GM19328 (cell line): ENCODE measurements at regions not wholly inside any gene's neighbourhood (a gene's known extent, or its start where the extent isn't known, plus 50 kb on each side); places are given as distances from the start of the nearest gene placed in this dataset.
"Not testable (repeated sequence)": the region's sequence is repeated elsewhere in the genome, so short reads cannot be mapped to it uniquely, and the experiment has no call there.

Source experiments
- ATAC-seq: cut with Tn5 transposase; IDR thresholded peaks from one replicate; pipeline ENCODE4 v1.9.1; 2021; ENCODE audit warnings: mild to moderate bottlenecking, moderate library complexity; ENCODE audit not compliant: unreplicated experiment

GRCh38 chr5:130386155-130386554, 481.9 kb downstream of the CHSY3 start:
- ATAC-seq: no peak

DNA sequence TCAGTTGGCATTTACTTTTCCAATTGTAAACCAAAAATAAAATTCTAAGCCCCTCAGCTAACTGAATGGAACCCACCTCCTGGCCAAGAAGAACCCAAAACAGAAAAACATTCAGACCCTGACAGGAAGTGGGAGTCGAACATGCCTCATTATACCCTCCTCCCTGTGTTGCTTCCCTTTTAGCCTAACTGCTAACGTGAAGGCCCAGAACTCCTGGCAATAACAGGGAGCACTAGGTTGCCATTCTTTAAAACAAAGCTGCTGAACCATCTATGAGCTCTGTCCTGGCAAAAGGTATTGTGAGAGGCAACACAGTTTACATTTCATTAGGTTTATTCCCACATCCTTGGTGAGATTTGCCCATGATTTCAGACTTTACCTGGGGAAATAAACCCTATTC, 481.4 kb downstream of the CHSY3 start:
- no peak for ATAC-seq

DNA sequence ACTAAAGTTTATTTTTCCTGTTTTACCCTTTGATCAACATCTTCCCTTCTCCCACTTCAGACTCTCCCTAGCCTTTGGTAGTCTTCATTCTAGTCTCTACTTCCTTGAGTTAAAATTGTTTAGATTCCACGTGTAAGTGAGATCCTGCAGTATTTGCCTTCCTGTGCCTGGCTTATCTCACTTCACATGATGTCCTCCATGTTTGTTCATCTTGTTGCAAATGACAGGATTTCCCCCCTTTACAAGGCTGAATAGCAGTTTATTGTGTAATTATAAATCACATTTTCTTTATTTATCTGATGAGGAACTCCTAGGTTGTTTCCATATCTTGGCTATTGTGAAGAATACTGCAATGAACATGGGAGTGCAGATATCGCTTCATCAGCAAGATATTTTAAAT, 461.7 kb downstream of the CHSY3 start:
- no peak for ATAC-seq

- no peak for ATAC-seq
Observed at GRCh38 chr5:130350131-130350530, 445.9 kb downstream of the CHSY3 start.

DNA sequence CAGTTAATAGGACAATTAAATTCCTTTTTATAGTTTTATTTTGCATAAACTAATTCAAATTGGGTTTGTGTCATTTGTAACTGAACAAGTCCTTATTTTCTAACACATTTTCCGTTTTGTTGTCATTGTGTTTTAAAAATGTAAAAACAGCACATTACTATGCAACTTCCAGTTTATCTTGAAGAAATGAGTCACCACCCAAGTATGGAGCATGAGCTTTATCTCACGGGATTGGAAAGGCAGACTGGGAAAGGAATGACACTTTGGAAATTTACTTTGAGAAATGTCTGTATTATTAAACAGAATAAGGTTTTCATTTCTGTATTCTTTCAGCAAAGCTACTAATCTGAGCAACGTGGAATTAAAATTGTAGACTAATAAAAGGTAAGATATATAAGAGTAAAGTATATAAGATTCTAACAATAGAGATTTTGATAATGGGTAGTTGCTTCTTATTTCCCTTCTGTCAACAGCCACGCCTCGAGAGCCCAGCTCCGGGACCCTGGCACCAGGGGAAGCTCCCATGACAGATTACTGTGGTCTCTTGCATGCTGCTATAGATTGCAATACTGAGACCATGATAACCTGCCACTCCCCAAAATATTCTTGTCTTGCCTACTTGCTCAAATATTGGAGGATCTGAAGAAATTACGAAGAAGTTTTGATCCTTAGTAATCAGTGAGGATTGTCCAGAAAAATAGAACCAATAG, 433.1 kb downstream of the CHSY3 start:
- no peak for ATAC-seq

DNA sequence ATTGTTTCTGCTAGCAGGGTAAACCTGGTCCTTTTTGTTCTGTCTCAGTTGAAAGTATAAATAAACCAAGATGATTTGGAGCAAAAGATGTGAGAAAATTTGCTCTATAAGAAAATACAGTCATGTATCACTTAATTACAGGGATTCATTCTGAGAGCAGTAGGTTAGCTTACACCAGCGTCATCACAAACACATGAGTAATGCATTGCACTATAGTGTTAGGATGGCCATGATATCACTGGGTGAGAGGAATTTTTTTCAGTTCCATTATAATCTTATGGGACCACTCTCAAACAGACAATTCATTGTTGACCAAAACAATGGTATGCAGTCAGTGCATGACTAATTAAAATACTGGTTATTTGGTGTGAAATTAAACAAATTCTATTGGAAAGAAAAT, 430.9 kb downstream of the CHSY3 start:
- no peak for ATAC-seq

DNA sequence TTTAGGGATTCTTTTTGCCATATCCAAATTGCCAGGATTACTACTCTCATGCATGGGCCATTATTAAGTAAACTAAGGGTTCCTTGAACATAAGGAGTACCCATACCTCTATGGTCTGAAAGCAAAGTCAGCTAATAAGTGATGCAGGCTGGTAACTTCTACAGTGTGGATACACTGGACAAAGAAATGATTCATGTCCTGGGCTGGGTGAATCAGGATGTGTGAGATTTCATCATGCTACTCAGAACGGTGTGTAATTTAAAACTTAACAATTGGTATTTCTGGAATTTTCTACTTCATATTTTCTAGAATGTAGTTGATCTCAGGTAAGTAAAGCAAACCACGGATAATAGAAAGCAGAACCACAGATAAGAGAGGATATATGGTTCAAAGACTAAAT, 428.8 kb downstream of the CHSY3 start:
- ATAC-seq: no peak

DNA sequence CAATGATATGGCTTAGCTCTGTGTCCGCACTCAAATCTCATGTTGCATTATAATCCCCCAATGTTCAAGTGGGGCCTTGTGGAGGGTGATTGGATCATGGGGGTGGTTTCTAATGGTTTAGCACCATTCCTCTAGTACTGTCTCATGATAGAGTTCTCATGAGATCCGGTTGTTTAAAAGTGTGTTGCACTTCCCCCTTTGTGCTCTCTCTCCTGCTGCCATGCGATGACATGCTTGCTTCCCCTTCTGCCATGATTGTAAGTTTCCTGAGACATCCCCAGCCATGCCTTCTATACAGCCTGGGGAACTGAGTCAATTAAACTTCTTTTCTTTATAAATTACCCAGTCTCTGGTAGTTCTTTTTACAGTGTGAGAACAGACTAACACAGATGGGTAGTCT, 427.1 kb downstream of the CHSY3 start:
- ATAC-seq: no peak

- ATAC-seq: no peak
Observed at GRCh38 chr5:130324953-130325671, 420.8 kb downstream of the CHSY3 start.

GRCh38 chr5:130323804-130324454, 419.7 kb downstream of the CHSY3 start:
- peak; percentile 100 for ATAC-seq

DNA sequence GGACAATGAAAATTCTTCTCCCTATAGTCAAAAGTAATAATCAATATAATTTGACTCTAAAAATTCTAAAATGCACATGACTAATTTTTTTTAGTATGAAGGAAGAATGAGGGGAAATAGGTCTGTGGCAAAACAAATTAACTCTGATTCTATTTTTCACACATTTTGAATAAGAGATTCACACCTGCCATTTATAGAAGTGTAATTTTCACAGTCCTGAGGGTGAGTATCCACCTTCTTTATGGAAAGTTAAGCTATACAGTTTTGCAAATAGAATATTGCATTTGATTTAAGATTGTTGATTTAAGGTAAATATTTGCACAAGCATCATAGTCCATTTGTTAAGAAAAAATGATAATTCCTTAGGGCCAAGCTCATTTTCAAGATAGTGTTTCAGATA, 417.7 kb downstream of the CHSY3 start:
- no peak for ATAC-seq

- ATAC-seq: no peak
Observed at GRCh38 chr5:130316971-130317680, 412.9 kb downstream of the CHSY3 start.

DNA sequence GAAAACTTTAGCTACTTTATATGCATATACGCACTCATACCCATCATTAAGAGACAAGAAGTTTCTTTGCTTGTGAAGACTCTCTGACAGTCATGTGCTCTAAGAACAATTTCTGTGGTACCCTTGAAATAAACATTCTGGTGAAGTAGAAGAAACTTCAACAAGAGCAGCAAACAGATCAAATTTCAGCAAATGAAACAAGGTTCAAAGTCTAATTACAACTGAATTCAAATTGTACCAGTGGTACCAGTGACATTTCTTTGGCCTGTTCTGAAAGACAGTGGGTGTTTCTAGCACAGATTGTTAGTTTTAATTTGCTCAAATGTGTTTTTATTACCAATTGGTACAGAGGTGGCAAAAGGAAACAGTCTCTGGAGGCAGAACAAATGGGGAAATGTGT, 391.0 kb downstream of the CHSY3 start:
- ATAC-seq: no peak

DNA sequence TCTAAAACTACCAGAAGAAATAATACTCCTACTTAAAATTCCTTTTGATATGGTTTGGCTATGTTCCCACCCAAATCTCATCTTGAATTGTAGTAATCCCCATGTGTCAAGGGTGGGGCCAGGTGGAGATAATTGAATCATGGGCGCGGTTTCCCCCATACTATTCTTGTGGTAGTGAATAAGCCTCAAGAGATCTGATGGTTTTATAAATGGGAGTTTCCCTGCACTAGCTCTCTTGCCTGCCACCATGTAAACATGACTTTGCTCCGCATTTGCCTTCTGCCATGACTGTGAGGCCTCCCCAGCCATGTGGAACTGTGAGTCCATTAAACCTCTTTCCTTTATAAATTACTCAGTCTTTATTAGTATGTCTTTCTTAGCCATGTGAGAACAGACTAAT, 390.5 kb downstream of the CHSY3 start:
- ATAC-seq: not testable (repeated sequence)

- no peak for ATAC-seq
Observed at GRCh38 chr5:130290219-130290618, 386.0 kb downstream of the CHSY3 start.

DNA sequence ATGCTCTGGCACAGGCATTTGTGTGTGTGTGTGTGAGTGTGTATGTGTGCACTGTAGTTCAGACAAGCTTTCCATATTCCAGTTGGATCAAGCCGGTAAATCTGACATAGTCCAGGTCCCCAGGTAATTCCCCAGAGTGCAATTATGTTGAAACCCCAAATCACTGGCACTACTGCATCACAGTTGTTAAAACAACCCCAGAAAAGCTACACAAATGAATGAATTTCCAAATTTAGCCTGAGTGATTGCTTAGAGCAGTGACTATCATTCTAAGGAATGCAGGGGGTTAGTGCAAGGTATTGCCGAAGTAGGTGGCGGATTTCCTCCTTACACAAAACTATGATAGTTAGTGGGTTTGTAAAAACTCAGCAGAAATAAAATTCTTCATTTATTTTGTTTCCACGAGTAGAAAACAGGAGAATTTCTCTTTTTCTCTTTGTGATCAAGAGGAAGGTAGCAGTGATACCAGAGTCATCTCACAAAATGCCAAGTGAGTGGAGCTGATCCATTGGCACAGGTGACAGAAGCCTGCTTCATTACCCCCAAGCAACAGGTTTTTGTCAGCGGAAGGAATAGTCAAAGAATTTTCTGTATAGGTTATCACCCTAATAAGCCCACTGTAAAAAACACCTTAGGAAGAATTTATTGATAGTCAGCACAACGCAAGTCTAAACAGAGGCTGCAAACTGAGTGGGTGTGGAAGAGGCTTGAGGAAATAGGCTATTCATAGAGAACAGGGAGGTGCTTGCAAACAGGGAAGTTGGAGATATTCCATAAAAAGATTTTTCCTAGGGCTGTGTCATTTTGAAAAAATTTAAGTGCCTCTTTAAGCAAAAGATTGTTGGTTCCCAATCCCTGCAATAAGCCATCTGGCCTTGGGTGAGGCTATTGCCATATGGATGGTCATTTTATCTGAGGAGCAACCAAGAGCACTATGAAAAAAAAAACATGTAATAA, 385.1 kb downstream of the CHSY3 start:
- ATAC-seq: no peak

- ATAC-seq: no peak
Observed at GRCh38 chr5:130287438-130287837, 383.2 kb downstream of the CHSY3 start.

GRCh38 chr5:130286971-130287370, 382.7 kb downstream of the CHSY3 start:
- ATAC-seq: no peak

GRCh38 chr5:130282049-130282448, 377.8 kb downstream of the CHSY3 start:
- ATAC-seq: no peak

DNA sequence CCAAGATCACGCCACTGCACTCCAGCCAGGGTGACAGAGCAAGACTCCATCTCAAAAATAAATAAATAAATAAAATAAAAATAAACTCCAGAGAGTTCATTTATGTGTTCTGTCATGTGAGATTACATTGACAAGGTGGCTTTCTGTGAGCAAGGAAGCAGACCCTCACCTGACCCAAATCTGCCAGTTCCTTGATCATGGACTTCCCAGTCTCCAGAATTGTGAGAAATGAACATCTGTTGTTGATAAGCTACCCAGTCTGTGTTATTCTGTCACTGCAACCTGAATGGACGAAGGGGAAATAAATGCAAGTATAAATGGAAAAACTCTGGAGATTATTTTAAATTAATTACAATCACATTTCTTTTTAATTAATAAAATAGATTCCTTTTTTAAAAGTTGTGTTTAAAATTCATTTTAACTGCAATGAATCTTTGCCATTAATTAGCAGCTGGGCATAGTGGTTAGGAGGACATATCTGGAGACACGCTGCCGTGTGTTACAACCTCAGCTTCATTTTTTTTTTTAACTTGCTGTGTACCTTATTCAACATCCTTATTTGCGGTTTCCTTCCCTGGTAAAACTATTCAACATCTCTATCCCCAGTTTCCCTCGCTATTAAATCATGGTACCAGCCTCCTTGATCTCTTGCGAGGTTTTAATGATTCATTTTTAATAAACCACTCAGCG, 376.4 kb downstream of the CHSY3 start:
- no peak for ATAC-seq
